AG04449 (cell line): ENCODE measurements at regions not wholly inside any gene's neighbourhood (a gene's known extent, or its start where the extent isn't known, plus 50 kb on each side); places are given as distances from the start of the nearest gene placed in this dataset.

Experiments used
- CTCF ChIA-PET: fragments of 350-600 bp; formaldehyde crosslinking; extraction: SDS; loops from one replicate; lab custom pipeline; 2021; ENCODE audit warnings: antibody characterized with exemption; lab: Yijun Ruan, JAX
- POLR2A ChIA-PET: fragments of 400-600, 350-600 bp; formaldehyde crosslinking; extraction: SDS; loops from one replicate; lab custom pipeline; 2020; ENCODE audit warnings: antibody characterized with exemption, inconsistent platforms; lab: Yijun Ruan, JAX
- DNase-seq: peaks from one replicate; pipeline ENCODE4 v3.0.0-alpha.2; 2010; ENCODE audit warnings: low read depth, low spot score
- H3K4me3 ChIP-seq: 2 replicates; pipeline ENCODE4 v1.5.1; 2011; ENCODE audit warnings: low read depth, mild to moderate bottlenecking, control low read depth, low read length
- TF ChIP-seq, protein P1 (sequence below): IDR thresholded peaks from one replicate; pipeline ENCODE4 v1.5.1; 2011; ENCODE audit warnings: mild to moderate bottlenecking, moderate library complexity, low read length, control low read depth, inconsistent platforms; ENCODE audit not compliant: insufficient read depth; ENCODE audit errors: missing control alignments

DNA sequence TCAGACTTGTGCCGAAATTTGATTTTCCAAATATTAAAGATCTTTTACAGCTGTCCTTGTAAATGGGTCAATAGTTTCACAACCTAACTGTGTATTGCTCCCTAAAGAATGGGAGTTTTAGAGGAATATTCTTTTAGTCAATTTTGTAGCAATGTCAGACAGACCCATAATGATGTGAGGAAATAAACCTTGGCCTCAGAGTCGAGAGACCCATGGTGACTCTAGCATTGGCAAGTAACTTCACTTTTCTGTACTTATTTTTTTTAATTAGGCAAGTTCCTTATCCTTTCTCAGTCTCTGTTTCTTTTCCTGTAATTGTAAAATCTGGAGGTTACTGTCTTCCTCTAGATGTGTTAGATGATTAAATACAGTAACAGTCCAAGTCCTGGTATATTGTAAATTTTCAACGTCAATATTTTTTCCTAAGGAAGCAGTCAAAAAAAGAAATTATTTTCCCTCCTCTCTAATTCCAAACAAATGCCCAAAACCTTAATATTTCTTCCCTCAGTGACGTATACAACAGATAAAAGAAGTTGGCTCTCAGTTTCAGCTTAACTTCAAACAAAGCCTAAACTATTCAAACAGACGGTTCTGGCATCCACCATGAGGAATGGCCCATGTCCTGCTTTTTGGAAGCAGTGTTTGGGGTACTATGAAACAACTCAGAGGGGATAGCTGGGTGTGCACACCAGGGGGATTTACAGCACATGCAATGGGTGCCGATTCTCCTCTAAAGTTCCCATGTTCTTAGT is 466.7 kb downstream of the TNS1 start:
- no peak overlapping the region for H3K4me3 ChIP-seq
- DNase-seq, result no peak
- CTCF ChIA-PET, result no interaction called here
- POLR2A ChIA-PET, result no interaction called here
- TF ChIP-seq, protein P1, sequence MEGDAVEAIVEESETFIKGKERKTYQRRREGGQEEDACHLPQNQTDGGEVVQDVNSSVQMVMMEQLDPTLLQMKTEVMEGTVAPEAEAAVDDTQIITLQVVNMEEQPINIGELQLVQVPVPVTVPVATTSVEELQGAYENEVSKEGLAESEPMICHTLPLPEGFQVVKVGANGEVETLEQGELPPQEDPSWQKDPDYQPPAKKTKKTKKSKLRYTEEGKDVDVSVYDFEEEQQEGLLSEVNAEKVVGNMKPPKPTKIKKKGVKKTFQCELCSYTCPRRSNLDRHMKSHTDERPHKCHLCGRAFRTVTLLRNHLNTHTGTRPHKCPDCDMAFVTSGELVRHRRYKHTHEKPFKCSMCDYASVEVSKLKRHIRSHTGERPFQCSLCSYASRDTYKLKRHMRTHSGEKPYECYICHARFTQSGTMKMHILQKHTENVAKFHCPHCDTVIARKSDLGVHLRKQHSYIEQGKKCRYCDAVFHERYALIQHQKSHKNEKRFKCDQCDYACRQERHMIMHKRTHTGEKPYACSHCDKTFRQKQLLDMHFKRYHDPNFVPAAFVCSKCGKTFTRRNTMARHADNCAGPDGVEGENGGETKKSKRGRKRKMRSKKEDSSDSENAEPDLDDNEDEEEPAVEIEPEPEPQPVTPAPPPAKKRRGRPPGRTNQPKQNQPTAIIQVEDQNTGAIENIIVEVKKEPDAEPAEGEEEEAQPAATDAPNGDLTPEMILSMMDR, result no peak

DNA sequence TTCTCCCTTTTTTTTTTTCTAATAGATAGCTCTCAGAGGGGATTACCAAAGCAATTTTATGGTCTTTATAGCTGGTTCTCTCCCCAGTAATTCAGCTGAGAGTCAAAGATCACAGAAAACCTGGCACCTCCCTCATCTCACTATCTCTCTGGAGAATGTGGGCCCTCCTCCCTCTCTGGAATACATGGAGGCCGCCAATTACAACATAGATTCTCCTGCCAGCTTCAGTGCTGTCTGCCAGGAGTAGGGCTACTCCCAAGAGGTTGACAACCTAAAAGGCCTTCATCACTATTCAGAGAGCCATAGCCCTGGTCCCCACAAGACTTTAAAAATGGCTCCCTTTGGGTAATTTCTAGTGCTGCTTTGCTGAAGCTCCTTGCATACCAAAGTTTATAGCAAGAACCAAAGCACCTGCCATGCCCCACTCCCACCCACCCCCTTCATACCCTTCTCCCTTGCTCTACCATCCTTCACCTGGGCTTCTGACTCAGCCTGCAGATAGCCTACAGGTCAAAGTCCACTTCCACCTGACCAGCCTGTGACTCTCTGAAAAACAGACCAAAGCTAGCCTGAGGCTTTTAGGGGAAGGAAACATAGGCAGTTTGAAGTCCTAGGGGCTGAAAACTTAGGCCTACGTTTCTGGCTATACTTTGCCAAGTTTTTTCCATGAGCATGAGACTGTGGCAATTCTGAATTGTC is 472.3 kb downstream of the TNS1 start:
- POLR2A ChIA-PET, result no interaction called here
- no peak overlapping the region for H3K4me3 ChIP-seq
- TF ChIP-seq, protein P1, result no peak
- CTCF ChIA-PET, result interaction anchor here (1.1 to 2.1 kb wide), 4 partner anchors 8 to 182 kb away, joined by 3 to 7 read pairs (median 4); no protein-coding TSS in a partner anchor
- DNase-seq, result no peak

DNA sequence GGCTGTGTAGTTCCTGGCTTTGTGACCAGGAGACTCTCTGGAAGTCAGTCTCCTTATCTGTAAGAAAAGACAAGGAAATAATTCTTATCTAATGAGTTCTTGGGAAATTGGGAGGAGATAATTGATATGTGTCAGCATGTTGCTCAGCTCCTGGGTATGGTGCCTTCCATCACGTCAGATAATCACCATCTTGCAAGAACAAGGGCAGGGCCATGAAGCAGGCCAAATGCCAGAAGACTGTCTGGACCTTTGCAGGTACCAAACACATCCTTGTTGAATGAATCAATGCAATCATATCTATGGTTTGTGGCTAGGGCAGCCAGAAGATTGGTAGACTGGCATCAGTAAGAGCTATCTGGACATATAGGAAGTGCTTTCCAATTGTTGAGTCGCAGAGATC is 473.5 kb downstream of the TNS1 start:
- TF ChIP-seq, protein P1, result no peak
- H3K4me3 ChIP-seq, result no peak overlapping the region
- ChIA-PET CTCF (no interaction called here), POLR2A (no interaction called here)
- DNase-seq, result no peak

DNA sequence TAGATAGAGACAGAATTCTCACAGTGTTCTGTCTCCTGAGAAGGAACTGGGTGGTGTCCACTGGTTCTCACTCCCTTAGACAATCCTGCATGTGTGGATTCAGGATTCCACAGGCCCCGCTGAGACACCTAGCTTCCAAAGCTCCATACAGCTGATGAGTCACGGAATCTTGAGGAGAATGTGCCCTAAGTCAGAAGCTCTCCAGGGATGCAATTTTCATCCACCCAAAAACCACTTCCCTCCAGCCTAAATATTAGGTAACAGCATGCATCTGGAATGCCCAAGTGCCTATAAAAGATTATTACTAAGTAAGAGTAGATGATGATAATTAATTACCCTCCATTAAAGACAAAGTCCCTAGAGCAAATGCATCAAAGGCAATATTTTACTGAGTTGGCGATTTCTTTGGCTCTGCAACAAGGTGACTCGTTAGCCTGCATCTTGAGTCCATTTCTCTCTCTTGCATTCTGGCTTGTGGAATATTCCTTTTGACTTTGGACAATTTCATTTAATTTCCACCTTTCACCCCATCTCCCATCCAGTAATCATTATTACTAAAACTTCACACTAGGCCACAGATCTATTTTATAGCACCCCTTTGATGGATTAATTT is 475.1 kb downstream of the TNS1 start:
- H3K4me3 ChIP-seq, result no peak overlapping the region
- DNase-seq, result peak; percentile 14
- POLR2A ChIA-PET, result interaction anchor here (0.6 kb wide), 1 partner anchor 568 kb away, joined by 3 read pairs; no protein-coding TSS in a partner anchor
- TF ChIP-seq, protein P1, result no peak
- CTCF ChIA-PET, result interaction anchor here (1.0 to 1.7 kb wide), 4 partner anchors 9 to 846 kb away, joined by 3 to 8 read pairs (median 4); no protein-coding TSS in a partner anchor

DNA sequence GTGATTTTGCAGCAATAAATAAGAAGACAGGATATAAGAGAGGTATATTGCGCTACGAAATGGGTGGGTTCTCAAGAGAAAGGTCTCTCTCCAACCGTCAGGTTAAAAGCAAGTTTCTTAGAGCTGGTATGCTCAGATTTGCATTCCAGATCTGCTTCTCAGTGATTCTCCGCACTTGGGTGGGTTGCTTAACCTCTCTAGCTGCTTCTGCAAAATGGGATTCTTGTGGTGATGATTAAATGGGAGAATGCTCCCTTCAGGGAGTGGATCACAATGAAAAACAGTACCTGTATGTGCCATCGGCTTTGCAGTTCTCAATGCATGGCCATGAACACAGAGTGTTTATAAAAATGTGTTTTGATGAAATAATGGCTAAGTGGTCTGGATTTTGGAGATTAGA is 477.7 kb downstream of the TNS1 start:
- TF ChIP-seq, protein P1, result no peak
- POLR2A ChIA-PET, result no interaction called here
- no peak for DNase-seq
- CTCF ChIA-PET, result interaction anchor here (1.0 kb wide), 1 partner anchor 14 kb away, joined by 4 read pairs; no protein-coding TSS in a partner anchor
- H3K4me3 ChIP-seq, result no peak overlapping the region

DNA sequence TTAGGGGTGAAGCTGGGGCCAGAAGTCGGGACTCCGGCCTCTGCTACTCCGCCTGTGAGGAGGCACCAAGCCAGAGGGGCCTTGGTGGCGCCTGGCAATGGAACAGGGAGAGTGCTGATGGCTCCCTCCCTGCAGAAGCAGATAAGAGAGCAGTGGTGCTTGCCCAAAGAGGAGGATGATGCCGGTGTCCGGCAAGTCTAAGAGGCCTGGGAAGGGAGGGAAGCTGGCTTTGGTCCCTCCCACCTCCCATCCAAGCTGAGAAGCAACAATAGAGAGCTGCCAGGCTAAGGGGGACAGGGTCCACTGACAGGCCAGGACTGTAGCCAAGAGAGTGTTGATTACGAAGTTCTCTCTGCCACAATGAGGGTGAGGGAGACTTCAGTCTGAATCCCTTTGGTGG is 479.5 kb downstream of the TNS1 start:
- ChIA-PET CTCF (interaction anchor here (1.4 to 1.8 kb wide), 4 partner anchors 190 to 841 kb away, joined by 3 to 7 read pairs (median 3); no protein-coding TSS in a partner anchor), POLR2A (no interaction called here)
- no peak for DNase-seq

More for the DNA sequence above, 479.5 kb downstream of the TNS1 start:
- TF ChIP-seq, protein P1, result no peak
- H3K4me3 ChIP-seq, result no peak overlapping the region
